BLaER1 (cell line): ENCODE measurements at regions not wholly inside any gene's neighbourhood (a gene's known extent, or its start where the extent isn't known, plus 50 kb on each side); places are given as distances from the start of the nearest gene placed in this dataset.
"Not testable (repeated sequence)": the region's sequence is repeated elsewhere in the genome, so short reads cannot be mapped to it uniquely, and the experiment has no call there.

ENCODE experiments used
- H3K27ac ChIP-seq: shearing (Covaris generic); formaldehyde crosslinking; 2 replicates; pipeline ENCODE4 v1.8.1; 2022
- H3K27me3 ChIP-seq: shearing (Covaris generic); formaldehyde crosslinking; 2 replicates; pipeline ENCODE4 v1.8.1; 2022
- H3K36me3 ChIP-seq: shearing (Covaris generic); formaldehyde crosslinking; 2 replicates; pipeline ENCODE4 v1.8.1; 2022
- H3K4me1 ChIP-seq: shearing (Covaris generic); formaldehyde crosslinking; 2 replicates; pipeline ENCODE4 v1.8.1; 2022
- H3K4me2 ChIP-seq: shearing (Covaris generic); formaldehyde crosslinking; 2 replicates; pipeline ENCODE4 v1.8.1; 2022
- H3K4me3 ChIP-seq: shearing (Covaris generic); formaldehyde crosslinking; 2 replicates; pipeline ENCODE4 v1.8.1; 2022
- H3K9ac ChIP-seq: shearing (Covaris generic); formaldehyde crosslinking; 2 replicates; pipeline ENCODE4 v1.8.1; 2022
- H3K9me3 ChIP-seq: shearing (Covaris generic); formaldehyde crosslinking; 2 replicates; pipeline ENCODE4 v1.8.1; 2022
- H4K20me1 ChIP-seq: shearing (Covaris generic); formaldehyde crosslinking; 2 replicates; pipeline ENCODE4 v1.8.1; 2022
- Cebpa-rat ChIP-seq: shearing (Covaris generic); IDR thresholded peaks from 2 replicates; pipeline ENCODE4 v1.8.1; 2022

GRCh38 chr7:140262242-140262903 lies 85.6 kb upstream of the KDM7A start:
- Histone ChIP-seq H3K9ac (no peak overlapping the region), H3K27ac (no peak overlapping the region)

GRCh38 chr7:140261522-140261921 lies 84.7 kb upstream of the KDM7A start:
- no peak overlapping the region for H3K27ac ChIP-seq
- H3K4me1 ChIP-seq: peaks cover 21% of the 10 kb centered on the region
- H3K4me2 ChIP-seq: peak overlapping the region; percentile 40; the same call in 1 of the 2 replicates
- peaks cover 6% of the 10 kb centered on the region for H3K9me3 ChIP-seq
- no peak overlapping the region for H3K9ac ChIP-seq
- no peaks in the 10 kb centered on the region for H4K20me1 ChIP-seq
- TF ChIP-seq Cebpa-rat: no peak
- H3K36me3 ChIP-seq: no peaks in the 10 kb centered on the region
- H3K4me3 ChIP-seq: no peak overlapping the region
- H3K27me3 ChIP-seq: no peaks in the 10 kb centered on the region

More at GRCh38 chr7:140262242-140262903, 85.6 kb upstream of the KDM7A start:
- no peak overlapping the region for H3K4me3 ChIP-seq
- no peaks in the 10 kb centered on the region for H3K36me3 ChIP-seq
- H3K9me3 ChIP-seq: peaks cover 4% of the 10 kb centered on the region; the same call in 1 of the 2 replicates
- H3K4me2 ChIP-seq: no peak overlapping the region
- TF ChIP-seq Cebpa-rat: no peak
- no peaks in the 10 kb centered on the region for H3K27me3 ChIP-seq
- H3K4me1 ChIP-seq: peaks cover 21% of the 10 kb centered on the region
- H4K20me1 ChIP-seq: no peaks in the 10 kb centered on the region

- Histone ChIP-seq H3K4me3 (no peak overlapping the region), H3K4me2 (peak overlapping the region; percentile 40; the same call in 1 of the 2 replicates)
Measured at GRCh38 chr7:140261105-140261486, 84.3 kb upstream of the KDM7A start.

GRCh38 chr7:140260352-140261104 lies 83.7 kb upstream of the KDM7A start:
- no peak overlapping the region for H3K4me3 ChIP-seq
- H3K27ac ChIP-seq: no peak overlapping the region
- no peak overlapping the region for H3K9ac ChIP-seq
- H3K4me2 ChIP-seq: no peak overlapping the region
- peaks cover 21% of the 10 kb centered on the region for H3K4me1 ChIP-seq
- TF ChIP-seq Cebpa-rat: no peak
- no peaks in the 10 kb centered on the region for H4K20me1 ChIP-seq
- peaks cover 6% of the 10 kb centered on the region for H3K9me3 ChIP-seq
- H3K36me3 ChIP-seq: no peaks in the 10 kb centered on the region
- no peaks in the 10 kb centered on the region for H3K27me3 ChIP-seq

More at GRCh38 chr7:140261105-140261486, 84.3 kb upstream of the KDM7A start:
- no peaks in the 10 kb centered on the region for H3K27me3 ChIP-seq
- TF ChIP-seq Cebpa-rat: no peak
- peaks cover 6% of the 10 kb centered on the region for H3K9me3 ChIP-seq
- H3K27ac ChIP-seq: no peak overlapping the region
- H4K20me1 ChIP-seq: no peaks in the 10 kb centered on the region
- H3K36me3 ChIP-seq: no peaks in the 10 kb centered on the region
- peaks cover 21% of the 10 kb centered on the region for H3K4me1 ChIP-seq
- no peak overlapping the region for H3K9ac ChIP-seq

GRCh38 chr7:140257278-140257677 lies 80.5 kb upstream of the KDM7A start:
- not testable (repeated sequence) for H3K9ac ChIP-seq, H3K9me3 ChIP-seq, H3K4me2 ChIP-seq, H3K27me3 ChIP-seq, H3K27ac ChIP-seq, H3K36me3 ChIP-seq, H3K4me3 ChIP-seq, H4K20me1 ChIP-seq
- peaks cover 43% of the 10 kb centered on the region for H3K4me1 ChIP-seq

GRCh38 chr7:140254976-140255375 lies 78.2 kb upstream of the KDM7A start:
- not testable (repeated sequence) for H3K36me3 ChIP-seq, H3K9ac ChIP-seq, H4K20me1 ChIP-seq, H3K27ac ChIP-seq, H3K4me3 ChIP-seq, H3K4me2 ChIP-seq, H3K27me3 ChIP-seq, H3K9me3 ChIP-seq
- H3K4me1 ChIP-seq: peaks cover 28% of the 10 kb centered on the region

- H3K4me1 ChIP-seq: peaks cover 24% of the 10 kb centered on the region
- no peak overlapping the region for H3K27ac ChIP-seq
- no peaks in the 10 kb centered on the region for H3K9me3 ChIP-seq
- no peaks in the 10 kb centered on the region for H3K36me3 ChIP-seq
- H4K20me1 ChIP-seq: no peaks in the 10 kb centered on the region
- H3K4me2 ChIP-seq: no peak overlapping the region
- no peaks in the 10 kb centered on the region for H3K27me3 ChIP-seq
- no peak overlapping the region for H3K9ac ChIP-seq
- no peak overlapping the region for H3K4me3 ChIP-seq
- TF ChIP-seq Cebpa-rat: no peak
Measured at GRCh38 chr7:140249036-140249806, 72.4 kb upstream of the KDM7A start.

- peaks cover 11% of the 10 kb centered on the region for H3K4me1 ChIP-seq
- no peak overlapping the region for H3K9ac ChIP-seq
- no peaks in the 10 kb centered on the region for H3K36me3 ChIP-seq
- H3K27ac ChIP-seq: no peak overlapping the region
- no peak overlapping the region for H3K4me3 ChIP-seq
- no peak overlapping the region for H3K4me2 ChIP-seq
- H3K9me3 ChIP-seq: no peaks in the 10 kb centered on the region
- TF ChIP-seq Cebpa-rat: no peak
- H3K27me3 ChIP-seq: no peaks in the 10 kb centered on the region
- no peaks in the 10 kb centered on the region for H4K20me1 ChIP-seq
Measured at GRCh38 chr7:140247559-140247958, 70.8 kb upstream of the KDM7A start.

GRCh38 chr7:140245611-140246105 lies 68.9 kb upstream of the KDM7A start:
- H3K4me3 ChIP-seq: no peak overlapping the region
- H3K4me2 ChIP-seq: no peak overlapping the region
- no peaks in the 10 kb centered on the region for H3K36me3 ChIP-seq
- H4K20me1 ChIP-seq: no peaks in the 10 kb centered on the region
- no peak overlapping the region for H3K9ac ChIP-seq
- H3K27ac ChIP-seq: no peak overlapping the region
- H3K4me1 ChIP-seq: peaks cover 13% of the 10 kb centered on the region
- H3K9me3 ChIP-seq: no peaks in the 10 kb centered on the region
- no peak for TF ChIP-seq Cebpa-rat
- H3K27me3 ChIP-seq: no peaks in the 10 kb centered on the region
